HCEC 1CT (cell line): ENCODE measurements at regions not wholly inside any gene's neighbourhood (a gene's known extent, or its start where the extent isn't known, plus 50 kb on each side); places are given as distances from the start of the nearest gene placed in this dataset.
"Not testable (repeated sequence)": the region's sequence is repeated elsewhere in the genome, so short reads cannot be mapped to it uniquely, and the experiment has no call there.

Source experiments
- DNase-seq: peaks from one replicate; pipeline ENCODE4 v3.0.0-alpha.2; 2017

GRCh38 chr1:218886101-218886871, 287.4 kb upstream of the LYPLAL1 start:
- no peak for DNase-seq

- no peak for DNase-seq
These were observed 286.3 kb upstream of the LYPLAL1 start for GRCh38 chr1:218887141-218887925.

- DNase-seq, result no peak
These were observed 283.2 kb upstream of the LYPLAL1 start for GRCh38 chr1:218890451-218890850.

GRCh38 chr1:218891577-218891976, 282.1 kb upstream of the LYPLAL1 start:
- DNase-seq, result no peak

- DNase-seq, result no peak
These were observed 278.6 kb upstream of the LYPLAL1 start for GRCh38 chr1:218895064-218895587.

GRCh38 chr1:218896202-218896601, 277.5 kb upstream of the LYPLAL1 start:
- no peak for DNase-seq

- DNase-seq, result no peak
These were observed 274.8 kb upstream of the LYPLAL1 start for GRCh38 chr1:218898921-218899320.

GRCh38 chr1:218900615-218901014, 273.1 kb upstream of the LYPLAL1 start:
- DNase-seq, result no peak

- no peak for DNase-seq
These were observed 269.3 kb upstream of the LYPLAL1 start for GRCh38 chr1:218904416-218904815.

- DNase-seq, result no peak
These were observed 257.0 kb upstream of the LYPLAL1 start for GRCh38 chr1:218916720-218917119.

- no peak for DNase-seq
These were observed 256.0 kb upstream of the LYPLAL1 start for GRCh38 chr1:218917656-218918055.

- no peak for DNase-seq
These were observed 247.9 kb upstream of the LYPLAL1 start for GRCh38 chr1:218925777-218926176.

- no peak for DNase-seq
These were observed 247.0 kb upstream of the LYPLAL1 start for GRCh38 chr1:218926631-218927030.

- no peak for DNase-seq
These were observed 243.7 kb upstream of the LYPLAL1 start for GRCh38 chr1:218930000-218930399.

- peak; percentile 74 for DNase-seq
These were observed 243.0 kb upstream of the LYPLAL1 start for GRCh38 chr1:218930472-218931241.

- DNase-seq, result no peak
These were observed 242.4 kb upstream of the LYPLAL1 start for GRCh38 chr1:218931324-218931723.

GRCh38 chr1:218933513-218933912, 240.2 kb upstream of the LYPLAL1 start:
- DNase-seq, result peak; percentile 37

- DNase-seq, result not testable (repeated sequence)
These were observed 238.3 kb upstream of the LYPLAL1 start for GRCh38 chr1:218935408-218935807.

- no peak for DNase-seq
These were observed 235.4 kb upstream of the LYPLAL1 start for GRCh38 chr1:218938259-218938658.

- DNase-seq, result no peak
These were observed 234.6 kb upstream of the LYPLAL1 start for GRCh38 chr1:218939095-218939494.

GRCh38 chr1:218942431-218942830, 231.2 kb upstream of the LYPLAL1 start:
- no peak for DNase-seq

- DNase-seq, result no peak
These were observed 230.3 kb upstream of the LYPLAL1 start for GRCh38 chr1:218943371-218943770.

GRCh38 chr1:218945050-218945449, 228.6 kb upstream of the LYPLAL1 start:
- DNase-seq, result peak; percentile 58
